Keratinocyte (primary cell): ENCODE measurements at regions not wholly inside any gene's neighbourhood (a gene's known extent, or its start where the extent isn't known, plus 50 kb on each side); places are given as distances from the start of the nearest gene placed in this dataset.

Experiments used
- EZH2 ChIP-seq: IDR thresholded peaks from one replicate; pipeline ENCODE4 v1.6.1; 2012; ENCODE audit warnings: inconsistent platforms, mild to moderate bottlenecking, low read length, moderate library complexity
- TF ChIP-seq, protein P1 (sequence below), 3 experiments: IDR thresholded peaks in 1 of 3; conservative IDR thresholded peaks in 1 of 3; optimal IDR thresholded peaks in 1 of 3; 2 replicates in 2 of 3; 3 replicates in 1 of 3; pipeline versions ENCODE3 to v1.5.1; 2011; ENCODE audit warnings: low read length in 3 of 3, mild to moderate bottlenecking in 3 of 3, moderate library complexity in 2 of 3, control low read depth in 1 of 3, inconsistent platforms in 1 of 3; ENCODE audit not compliant: insufficient read depth in 2 of 3; ENCODE audit errors: extremely low read depth in 1 of 3

GRCh38 chr20:54746796-54747195 is 271.4 kb downstream of the DOK5 start:
- TF ChIP-seq, protein P1, sequence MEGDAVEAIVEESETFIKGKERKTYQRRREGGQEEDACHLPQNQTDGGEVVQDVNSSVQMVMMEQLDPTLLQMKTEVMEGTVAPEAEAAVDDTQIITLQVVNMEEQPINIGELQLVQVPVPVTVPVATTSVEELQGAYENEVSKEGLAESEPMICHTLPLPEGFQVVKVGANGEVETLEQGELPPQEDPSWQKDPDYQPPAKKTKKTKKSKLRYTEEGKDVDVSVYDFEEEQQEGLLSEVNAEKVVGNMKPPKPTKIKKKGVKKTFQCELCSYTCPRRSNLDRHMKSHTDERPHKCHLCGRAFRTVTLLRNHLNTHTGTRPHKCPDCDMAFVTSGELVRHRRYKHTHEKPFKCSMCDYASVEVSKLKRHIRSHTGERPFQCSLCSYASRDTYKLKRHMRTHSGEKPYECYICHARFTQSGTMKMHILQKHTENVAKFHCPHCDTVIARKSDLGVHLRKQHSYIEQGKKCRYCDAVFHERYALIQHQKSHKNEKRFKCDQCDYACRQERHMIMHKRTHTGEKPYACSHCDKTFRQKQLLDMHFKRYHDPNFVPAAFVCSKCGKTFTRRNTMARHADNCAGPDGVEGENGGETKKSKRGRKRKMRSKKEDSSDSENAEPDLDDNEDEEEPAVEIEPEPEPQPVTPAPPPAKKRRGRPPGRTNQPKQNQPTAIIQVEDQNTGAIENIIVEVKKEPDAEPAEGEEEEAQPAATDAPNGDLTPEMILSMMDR (optimal IDR thresholded peaks at IDR 0.05 in 1 of 3, IDR thresholded peaks at IDR 0.05 in 1 of 3, conservative IDR thresholded peaks at IDR 0.05 in 1 of 3; ENCODE audit: extremely low read depth in 1 of 3, insufficient read depth in 2 of 3, low read length in 3 of 3), result no peak
- no peak for TF ChIP-seq EZH2
